Thyroid gland (tissue), 4 donors: ENCODE measurements at regions not wholly inside any gene's neighbourhood (a gene's known extent, or its start where the extent isn't known, plus 50 kb on each side); places are given as distances from the start of the nearest gene placed in this dataset.
"Not testable (repeated sequence)": the region's sequence is repeated elsewhere in the genome, so short reads cannot be mapped to it uniquely, and the experiment has no call there.

Source experiments
- DNase-seq, 2 donors: peaks; one replicate each; pipeline ENCODE4 v3.0.0-alpha.2; 2019
- H3K27ac ChIP-seq, 3 donors: fragments of 200-600 bp; sonication (generic); 1 replicate in 2 of 3; 2 replicates in 1 of 3; pipeline ENCODE4 v1.5.1; 2016 to 2019; ENCODE audit warnings: mild to moderate bottlenecking in 1 of 3, moderate library complexity in 1 of 3
- H3K27me3 ChIP-seq: fragments of 200-600 bp; sonication (generic); one replicate; pipeline ENCODE4 v1.5.1; 2019
- H3K36me3 ChIP-seq, 2 donors: fragments of 200-600 bp; sonication (generic); one replicate each; pipeline ENCODE4 v1.5.1; 2016 to 2019
- H3K4me1 ChIP-seq, 2 donors: fragments of 200-600 bp; sonication (generic); one replicate each; pipeline ENCODE4 v1.5.1; 2017 to 2019
- H3K4me3 ChIP-seq, 3 donors: fragments of 200-600 bp; sonication (generic); replicated peaks in 1 of 3; 1 replicate in 2 of 3; 2 replicates in 1 of 3; pipeline ENCODE4 v1.5.1; 2016; ENCODE audit warnings: mild to moderate bottlenecking in 1 of 3
- H3K9me3 ChIP-seq: fragments of 200-600 bp; sonication (generic); one replicate; pipeline ENCODE4 v1.5.1; 2017
- CTCF ChIP-seq, 6 experiments: fragments of 200-600 bp in 3 of 6; fragments of 450-650 bp in 3 of 6; sonication (generic) in 3 of 6; IDR thresholded peaks; one replicate each; pipeline ENCODE4 v1.5.1; 2016 to 2019; ENCODE audit warnings: antibody characterized with exemption in 6 of 6, mild to moderate bottlenecking in 2 of 6, inconsistent platforms in 1 of 6, moderate library complexity in 1 of 6
- POLR2A ChIP-seq, 2 donors: fragments of 450-650 bp; IDR thresholded peaks; one replicate each; pipeline ENCODE4 v1.6.1; 2017; ENCODE audit warnings: antibody characterized with exemption in 2 of 2, mild to moderate bottlenecking in 2 of 2, moderate library complexity in 1 of 2
- WGBS, 2 donors: methylation state at CpG; one replicate each; pipeline ENCODE4 v1.1.5; 2017; 5-methylcytosine and 5-hydroxymethylcytosine counted together
- intact Hi-C: fragments of 100-400 bp; cut with DNase I; formaldehyde crosslinking; loops from one replicate; pipeline ENCODE4 v1.15.1; 2023

GRCh38 chr7:106369352-106369751 is 84.6 kb upstream of the NAMPT start:
- peak in 1 of 2 donors; percentile 5 for DNase-seq
- H3K9me3 ChIP-seq = no peaks in the 10 kb centered on the region
- intact Hi-C loops = no loop called here
- TF ChIP-seq CTCF (IDR thresholded peaks at IDR 0.05) = no peak
- no peak for TF ChIP-seq POLR2A (IDR thresholded peaks at IDR 0.05)
- WGBS, 2 donors = 75 to 87% methylated on average over 3 of the region's 3 CpGs
- no peaks in the 10 kb centered on the region for H3K4me1 ChIP-seq
- no peak overlapping the region for H3K4me3 ChIP-seq
- no peaks in the 10 kb centered on the region for H3K36me3 ChIP-seq
- no peak overlapping the region for H3K27ac ChIP-seq
- no peaks in the 10 kb centered on the region for H3K27me3 ChIP-seq

- intact Hi-C loops = no loop called here
- TF ChIP-seq POLR2A (IDR thresholded peaks at IDR 0.05) (no peak), CTCF (IDR thresholded peaks at IDR 0.05) (no peak)
- H3K27ac ChIP-seq = no peak overlapping the region
These were observed 82.9 kb upstream of the NAMPT start for GRCh38 chr7:106367664-106368063.

GRCh38 chr7:106367018-106367420 is 82.2 kb upstream of the NAMPT start:
- intact Hi-C loops = no loop called here
- no peak overlapping the region for H3K27ac ChIP-seq
- no peak for DNase-seq
- no peaks in the 10 kb centered on the region for H3K36me3 ChIP-seq
- 63 to 79% methylated on average over 3 of the region's 3 CpGs for WGBS, 2 donors
- no peak for TF ChIP-seq CTCF (IDR thresholded peaks at IDR 0.05)
- H3K4me3 ChIP-seq = no peak overlapping the region
- H3K9me3 ChIP-seq = no peaks in the 10 kb centered on the region
- no peaks in the 10 kb centered on the region for H3K4me1 ChIP-seq
- H3K27me3 ChIP-seq = no peaks in the 10 kb centered on the region

More at GRCh38 chr7:106367664-106368063, 82.9 kb upstream of the NAMPT start:
- Histone ChIP-seq H3K36me3 (no peaks in the 10 kb centered on the region), H3K4me3 (no peak overlapping the region), H3K4me1 (no peaks in the 10 kb centered on the region), H3K27me3 (no peaks in the 10 kb centered on the region), H3K9me3 (no peaks in the 10 kb centered on the region)
- no peak for DNase-seq
- WGBS, 2 donors = 94% methylated on average over 3 of the region's 3 CpGs

- H3K27ac ChIP-seq = no peak overlapping the region
- DNase-seq = no peak
- H3K4me1 ChIP-seq = no peaks in the 10 kb centered on the region
- intact Hi-C loops = no loop called here
- no peaks in the 10 kb centered on the region for H3K27me3 ChIP-seq
- H3K4me3 ChIP-seq = no peak overlapping the region
- no peaks in the 10 kb centered on the region for H3K9me3 ChIP-seq
- 68 to 76% methylated on average over 3 of the region's 3 CpGs for WGBS, 2 donors
- H3K36me3 ChIP-seq = no peaks in the 10 kb centered on the region
- TF ChIP-seq POLR2A (IDR thresholded peaks at IDR 0.05) (no peak), CTCF (IDR thresholded peaks at IDR 0.05) (no peak)
These were observed 80.6 kb upstream of the NAMPT start for GRCh38 chr7:106365252-106366005.

GRCh38 chr7:106362507-106362906 is 77.7 kb upstream of the NAMPT start:
- 88 to 89% methylated on average over 2 of the region's 2 CpGs for WGBS, 2 donors
- H3K27ac ChIP-seq, H3K9me3 ChIP-seq, DNase-seq, H3K4me1 ChIP-seq, H3K4me3 ChIP-seq, H3K27me3 ChIP-seq, intact Hi-C loops, H3K36me3 ChIP-seq: not testable (repeated sequence)
